AG04449 (cell line): ENCODE measurements at regions not wholly inside any gene's neighbourhood (a gene's known extent, or its start where the extent isn't known, plus 50 kb on each side); places are given as distances from the start of the nearest gene placed in this dataset.

Experiments
- CTCF ChIA-PET: fragments of 350-600 bp; formaldehyde crosslinking; extraction: SDS; loops from one replicate; lab custom pipeline; 2021; ENCODE audit warnings: antibody characterized with exemption; lab: Yijun Ruan, JAX
- POLR2A ChIA-PET: fragments of 400-600, 350-600 bp; formaldehyde crosslinking; extraction: SDS; loops from one replicate; lab custom pipeline; 2020; ENCODE audit warnings: antibody characterized with exemption, inconsistent platforms; lab: Yijun Ruan, JAX
- DNase-seq: peaks from one replicate; pipeline ENCODE4 v3.0.0-alpha.2; 2010; ENCODE audit warnings: low read depth, low spot score
- H3K4me3 ChIP-seq: 2 replicates; pipeline ENCODE4 v1.5.1; 2011; ENCODE audit warnings: low read depth, mild to moderate bottlenecking, control low read depth, low read length
- TF ChIP-seq, protein P1 (sequence below): IDR thresholded peaks from one replicate; pipeline ENCODE4 v1.5.1; 2011; ENCODE audit warnings: mild to moderate bottlenecking, moderate library complexity, low read length, control low read depth, inconsistent platforms; ENCODE audit not compliant: insufficient read depth; ENCODE audit errors: missing control alignments

DNA sequence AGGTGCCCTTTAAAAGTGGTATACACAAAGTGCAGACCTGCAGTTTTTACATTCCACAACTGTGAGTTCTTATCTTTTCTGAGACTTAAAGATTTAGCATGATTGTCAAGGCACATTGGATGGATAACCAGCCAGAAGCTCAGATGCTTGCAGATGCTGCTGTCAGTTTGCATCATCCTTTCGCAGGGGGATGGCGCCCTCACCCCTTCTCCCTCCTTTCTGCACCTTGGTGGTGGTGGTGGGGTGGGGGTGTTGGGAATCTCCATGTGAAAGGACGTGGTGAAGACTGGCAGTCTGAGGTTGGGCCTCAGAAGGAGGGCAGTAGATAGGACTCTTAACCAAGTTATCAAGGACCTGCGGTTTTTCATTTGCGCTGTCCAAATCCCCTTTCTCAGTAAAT lies 309.6 kb upstream of the SEMA6D start:
- no peak overlapping the region for H3K4me3 ChIP-seq
- DNase-seq = no peak
- ChIA-PET POLR2A (no interaction called here), CTCF (no interaction called here)
- TF ChIP-seq, protein P1, sequence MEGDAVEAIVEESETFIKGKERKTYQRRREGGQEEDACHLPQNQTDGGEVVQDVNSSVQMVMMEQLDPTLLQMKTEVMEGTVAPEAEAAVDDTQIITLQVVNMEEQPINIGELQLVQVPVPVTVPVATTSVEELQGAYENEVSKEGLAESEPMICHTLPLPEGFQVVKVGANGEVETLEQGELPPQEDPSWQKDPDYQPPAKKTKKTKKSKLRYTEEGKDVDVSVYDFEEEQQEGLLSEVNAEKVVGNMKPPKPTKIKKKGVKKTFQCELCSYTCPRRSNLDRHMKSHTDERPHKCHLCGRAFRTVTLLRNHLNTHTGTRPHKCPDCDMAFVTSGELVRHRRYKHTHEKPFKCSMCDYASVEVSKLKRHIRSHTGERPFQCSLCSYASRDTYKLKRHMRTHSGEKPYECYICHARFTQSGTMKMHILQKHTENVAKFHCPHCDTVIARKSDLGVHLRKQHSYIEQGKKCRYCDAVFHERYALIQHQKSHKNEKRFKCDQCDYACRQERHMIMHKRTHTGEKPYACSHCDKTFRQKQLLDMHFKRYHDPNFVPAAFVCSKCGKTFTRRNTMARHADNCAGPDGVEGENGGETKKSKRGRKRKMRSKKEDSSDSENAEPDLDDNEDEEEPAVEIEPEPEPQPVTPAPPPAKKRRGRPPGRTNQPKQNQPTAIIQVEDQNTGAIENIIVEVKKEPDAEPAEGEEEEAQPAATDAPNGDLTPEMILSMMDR = no peak

DNA sequence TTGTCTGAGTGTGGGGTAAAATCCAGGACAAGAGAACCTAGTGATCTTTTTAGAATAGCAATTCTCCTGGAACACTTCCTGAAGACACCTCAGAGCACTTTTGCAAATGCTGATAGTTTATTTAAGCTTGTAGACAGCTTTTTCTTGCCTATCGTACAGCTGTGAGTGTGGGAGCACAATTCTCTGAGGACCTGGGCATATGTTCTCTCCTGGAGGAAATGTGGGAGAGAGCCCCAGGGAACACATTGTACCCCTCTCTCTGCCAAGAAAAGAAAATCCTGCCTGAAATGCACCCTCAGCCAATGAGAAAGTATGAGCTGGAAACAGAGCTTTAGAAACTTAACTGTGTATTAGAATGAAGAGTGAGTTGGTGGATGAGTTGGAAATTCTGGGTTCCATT lies 308.3 kb upstream of the SEMA6D start:
- no peak overlapping the region for H3K4me3 ChIP-seq
- POLR2A ChIA-PET = no interaction called here
- TF ChIP-seq, protein P1 = no peak
- CTCF ChIA-PET = interaction anchor here (2.1 kb wide), 1 partner anchor 11 kb away, joined by 6 read pairs; no protein-coding TSS in a partner anchor
- DNase-seq = no peak

DNA sequence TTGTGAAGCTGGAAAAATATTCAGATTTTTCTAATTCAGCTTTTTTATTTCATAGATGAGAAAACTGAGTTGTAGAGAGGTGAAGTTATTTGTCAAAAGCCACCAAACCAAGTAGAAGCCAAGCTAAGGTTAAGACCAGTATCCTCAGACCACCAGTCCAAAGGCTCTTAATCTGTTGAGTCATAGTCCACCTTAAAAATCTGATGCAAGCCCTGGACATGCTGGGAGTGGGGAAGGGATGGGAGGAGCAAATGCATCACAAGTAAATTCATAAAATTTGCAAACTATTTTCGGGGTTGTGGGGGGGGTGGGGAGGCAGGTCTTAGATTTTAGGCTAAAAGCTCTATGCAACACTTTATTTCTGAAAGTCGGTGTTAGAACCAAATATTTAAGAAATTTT lies 307.7 kb upstream of the SEMA6D start:
- DNase-seq = no peak
- ChIA-PET CTCF (interaction anchor here (2.1 kb wide), 1 partner anchor 11 kb away, joined by 6 read pairs; no protein-coding TSS in a partner anchor), POLR2A (no interaction called here)
- H3K4me3 ChIP-seq = no peak overlapping the region
- TF ChIP-seq, protein P1 = no peak

DNA sequence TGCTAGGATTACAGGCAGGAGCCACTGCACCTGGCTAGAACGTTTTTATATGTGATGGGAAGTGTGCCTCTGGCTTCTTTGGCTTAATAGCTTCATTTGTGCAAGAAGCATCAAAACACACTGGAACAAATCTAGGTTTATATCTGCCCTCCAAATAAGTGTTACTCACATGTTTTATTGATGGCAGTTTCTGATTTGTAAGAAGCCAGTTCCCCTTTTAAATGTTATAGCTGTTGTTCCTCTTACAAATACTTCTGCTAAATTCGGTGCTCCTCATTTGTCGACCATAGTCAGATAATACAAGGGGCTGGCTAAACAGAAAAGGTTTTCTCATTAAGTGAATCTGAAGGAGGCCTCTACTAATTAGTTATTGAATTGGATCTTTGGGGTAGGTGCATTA lies 307.1 kb upstream of the SEMA6D start:
- ChIA-PET CTCF (interaction anchor here (2.1 kb wide), 1 partner anchor 12 kb away, joined by 6 read pairs; no protein-coding TSS in a partner anchor), POLR2A (no interaction called here)

DNA sequence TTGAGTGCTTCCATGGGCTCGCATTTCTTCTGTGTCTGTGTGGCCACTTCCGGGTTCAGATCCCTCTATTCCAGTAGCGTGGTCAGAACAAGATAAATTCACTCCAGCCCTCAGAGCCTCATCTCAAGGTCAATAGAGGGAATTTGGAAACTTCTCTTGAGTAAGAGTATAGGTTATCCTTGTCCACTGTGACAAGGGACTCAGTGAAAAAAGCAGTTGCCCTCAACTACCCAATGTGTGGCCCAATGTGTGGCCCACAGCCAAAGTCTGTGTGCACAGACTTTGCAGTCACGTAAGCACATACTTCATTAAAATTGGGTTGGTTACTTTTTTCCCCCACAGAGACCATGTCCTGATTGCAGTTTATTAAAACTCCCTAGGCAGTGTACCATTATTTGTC lies 305.6 kb upstream of the SEMA6D start:
- no peak overlapping the region for H3K4me3 ChIP-seq
- ChIA-PET CTCF (no interaction called here), POLR2A (no interaction called here)
- TF ChIP-seq, protein P1 = no peak
- DNase-seq = no peak

More for the DNA sequence above, 307.1 kb upstream of the SEMA6D start:
- TF ChIP-seq, protein P1 = no peak
- H3K4me3 ChIP-seq = no peak overlapping the region
- no peak for DNase-seq

DNA sequence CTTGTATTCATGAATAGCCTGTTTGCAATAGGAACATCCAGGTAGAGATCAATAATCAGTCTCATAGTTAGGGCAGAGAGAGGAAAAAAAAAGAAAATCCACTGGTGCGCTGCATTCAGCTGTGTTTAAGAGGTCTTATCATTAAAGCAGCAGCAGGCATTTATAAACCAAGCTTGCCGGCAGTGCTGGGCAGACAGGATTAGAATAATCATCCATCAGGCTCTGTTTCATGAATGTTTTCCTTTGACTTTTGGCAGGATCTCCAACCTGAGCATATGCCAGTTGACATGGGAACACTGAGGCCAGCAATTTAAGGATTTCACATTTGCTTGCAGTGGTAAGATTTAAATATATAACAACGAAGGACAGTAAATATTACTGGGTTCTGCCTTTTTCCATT lies 305.2 kb upstream of the SEMA6D start:
- H3K4me3 ChIP-seq = no peak overlapping the region
- TF ChIP-seq, protein P1 = no peak
- POLR2A ChIA-PET = no interaction called here
- no peak for DNase-seq
- CTCF ChIA-PET = no interaction called here
